A549 (cell line): ENCODE measurements at regions not wholly inside any gene's neighbourhood (a gene's known extent, or its start where the extent isn't known, plus 50 kb on each side); places are given as distances from the start of the nearest gene placed in this dataset.

ENCODE experiments used
- BHLHE40 ChIP-seq: IDR thresholded peaks from 2 replicates; pipeline ENCODE4 v1.6.1; 2012; ENCODE audit warnings: low read depth, low read length, inconsistent platforms
- CHD2 ChIP-seq: fragments of 150-350 bp; IDR thresholded peaks from 2 replicates; pipeline ENCODE4 v1.6.1; 2014; ENCODE audit warnings: low read length; ENCODE audit not compliant: partially characterized antibody
- ESRRA ChIP-seq: fragments of 150-350 bp; IDR thresholded peaks from 2 replicates; pipeline ENCODE4 v1.6.1; 2014; ENCODE audit warnings: mild to moderate bottlenecking, low read length, borderline replicate concordance
- HDAC2 ChIP-seq: fragments of 200-600 bp; sonication (generic); IDR thresholded peaks from 2 replicates; pipeline ENCODE4 v1.6.1; 2016
- HOXA7 ChIP-seq: fragments of 250-450 bp; sonication (Bioruptor Pico); IDR thresholded peaks from 2 replicates; pipeline ENCODE4 v1.5.0; 2020; ENCODE audit warnings: mild to moderate bottlenecking, moderate library complexity
- POLR2A ChIP-seq: IDR thresholded peaks from 2 replicates; pipeline ENCODE4 v1.6.1; 2012; ENCODE audit warnings: mild to moderate bottlenecking, low read length
- RAD21 ChIP-seq, 2 experiments: fragments of >200 bp in 1 of 2; sonication (Bioruptor Twin) in 1 of 2; formaldehyde crosslinking in 1 of 2; IDR thresholded peaks in 1 of 2; conservative IDR thresholded peaks in 1 of 2; 2 replicates in 1 of 2; 3 replicates in 1 of 2; pipeline ENCODE4 v1.6.1; 2012 to 2018; ENCODE audit warnings: inconsistent platforms in 1 of 2
- RNF2 ChIP-seq: fragments of 200-600 bp; sonication (generic); IDR thresholded peaks from 2 replicates; pipeline ENCODE4 v1.6.1; 2016; ENCODE audit warnings: low read depth, mild to moderate bottlenecking, antibody characterized with exemption, moderate library complexity, borderline replicate concordance
- SMC3 ChIP-seq: fragments of >200 bp; sonication (Bioruptor Twin); formaldehyde crosslinking; IDR thresholded peaks from 3 replicates; pipeline ENCODE4 v1.6.1; 2018; ENCODE audit warnings: inconsistent platforms
- TF ChIP-seq, protein P1 (sequence below): fragments of >200 bp; sonication (Bioruptor Twin); formaldehyde crosslinking; IDR thresholded peaks from 3 replicates; pipeline ENCODE4 v1.5.1; 2016
- TF ChIP-seq, protein P2 (sequence below): fragments of 150-350 bp; IDR thresholded peaks from 2 replicates; pipeline ENCODE4 v1.6.1; 2014; ENCODE audit warnings: low read depth, mild to moderate bottlenecking, low read length

DNA sequence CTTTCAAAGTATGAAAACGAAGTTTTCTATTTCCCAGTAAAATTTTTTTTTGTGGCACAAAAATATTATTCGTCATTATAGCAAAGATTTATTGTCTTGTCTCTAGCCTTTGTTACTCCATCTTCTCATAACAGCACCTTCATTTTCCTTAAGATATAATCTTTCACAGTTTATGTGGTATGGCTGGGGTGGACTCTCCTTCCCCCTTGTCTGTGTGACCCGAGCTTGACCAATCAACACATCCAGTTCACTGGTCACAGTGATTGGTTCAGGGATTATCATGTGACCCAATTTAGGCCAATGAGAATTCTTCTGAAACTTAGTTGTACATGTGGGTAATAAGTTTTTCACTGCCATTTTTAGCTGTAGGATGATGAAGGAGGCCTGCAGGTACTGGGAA is 71.2 kb upstream of the DCBLD2 start:
- no peak for TF ChIP-seq CHD2
- TF ChIP-seq, protein P1, sequence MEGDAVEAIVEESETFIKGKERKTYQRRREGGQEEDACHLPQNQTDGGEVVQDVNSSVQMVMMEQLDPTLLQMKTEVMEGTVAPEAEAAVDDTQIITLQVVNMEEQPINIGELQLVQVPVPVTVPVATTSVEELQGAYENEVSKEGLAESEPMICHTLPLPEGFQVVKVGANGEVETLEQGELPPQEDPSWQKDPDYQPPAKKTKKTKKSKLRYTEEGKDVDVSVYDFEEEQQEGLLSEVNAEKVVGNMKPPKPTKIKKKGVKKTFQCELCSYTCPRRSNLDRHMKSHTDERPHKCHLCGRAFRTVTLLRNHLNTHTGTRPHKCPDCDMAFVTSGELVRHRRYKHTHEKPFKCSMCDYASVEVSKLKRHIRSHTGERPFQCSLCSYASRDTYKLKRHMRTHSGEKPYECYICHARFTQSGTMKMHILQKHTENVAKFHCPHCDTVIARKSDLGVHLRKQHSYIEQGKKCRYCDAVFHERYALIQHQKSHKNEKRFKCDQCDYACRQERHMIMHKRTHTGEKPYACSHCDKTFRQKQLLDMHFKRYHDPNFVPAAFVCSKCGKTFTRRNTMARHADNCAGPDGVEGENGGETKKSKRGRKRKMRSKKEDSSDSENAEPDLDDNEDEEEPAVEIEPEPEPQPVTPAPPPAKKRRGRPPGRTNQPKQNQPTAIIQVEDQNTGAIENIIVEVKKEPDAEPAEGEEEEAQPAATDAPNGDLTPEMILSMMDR = no peak
- no peak for TF ChIP-seq POLR2A
- no peak for TF ChIP-seq BHLHE40
- no peak for TF ChIP-seq ESRRA
- no peak for TF ChIP-seq SMC3
- no peak for TF ChIP-seq RAD21 (conservative IDR thresholded peaks at IDR 0.05 in 1 of 2, IDR thresholded peaks at IDR 0.05 in 1 of 2)
- TF ChIP-seq, protein P2, sequence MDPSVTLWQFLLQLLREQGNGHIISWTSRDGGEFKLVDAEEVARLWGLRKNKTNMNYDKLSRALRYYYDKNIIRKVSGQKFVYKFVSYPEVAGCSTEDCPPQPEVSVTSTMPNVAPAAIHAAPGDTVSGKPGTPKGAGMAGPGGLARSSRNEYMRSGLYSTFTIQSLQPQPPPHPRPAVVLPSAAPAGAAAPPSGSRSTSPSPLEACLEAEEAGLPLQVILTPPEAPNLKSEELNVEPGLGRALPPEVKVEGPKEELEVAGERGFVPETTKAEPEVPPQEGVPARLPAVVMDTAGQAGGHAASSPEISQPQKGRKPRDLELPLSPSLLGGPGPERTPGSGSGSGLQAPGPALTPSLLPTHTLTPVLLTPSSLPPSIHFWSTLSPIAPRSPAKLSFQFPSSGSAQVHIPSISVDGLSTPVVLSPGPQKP = no peak
- no peak for TF ChIP-seq RNF2
- no peak for TF ChIP-seq HOXA7 (CRISPR knock-in tag)
- TF ChIP-seq HDAC2 = no peak
